GM18909 (cell line): ENCODE measurements at regions not wholly inside any gene's neighbourhood (a gene's known extent, or its start where the extent isn't known, plus 50 kb on each side); places are given as distances from the start of the nearest gene placed in this dataset.

Source experiments
- ATAC-seq: cut with Tn5 transposase; IDR thresholded peaks from one replicate; pipeline ENCODE4 v1.9.1; 2021; ENCODE audit warnings: mild to moderate bottlenecking; ENCODE audit not compliant: unreplicated experiment, poor library complexity

DNA sequence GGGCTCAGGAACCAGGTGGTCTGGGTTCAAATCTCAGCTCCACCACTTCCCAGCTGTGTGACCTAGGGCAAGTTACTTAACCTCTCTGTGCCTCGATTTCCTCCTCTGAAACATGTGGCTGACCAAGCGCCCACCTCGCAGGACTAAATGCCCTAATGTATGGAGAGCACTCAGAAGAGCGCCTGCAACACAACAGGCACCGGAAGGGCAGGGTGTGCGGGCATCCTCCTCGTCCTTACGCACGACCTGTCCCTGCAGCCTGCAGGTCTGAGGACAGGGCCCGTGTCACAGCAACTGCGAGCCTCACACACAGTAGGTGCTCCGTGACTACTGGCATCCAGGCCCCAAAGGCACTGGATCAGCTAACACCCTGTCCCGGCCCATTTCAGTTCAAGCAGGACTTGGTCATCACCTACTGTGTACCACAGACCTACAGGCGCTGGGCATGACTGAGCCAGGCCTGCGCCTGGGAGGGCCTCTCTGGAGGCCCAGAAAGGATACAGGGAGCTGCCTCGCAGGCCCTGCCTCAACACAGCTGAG, 131.5 kb downstream of the NCOR2 start:
- no peak for ATAC-seq

DNA sequence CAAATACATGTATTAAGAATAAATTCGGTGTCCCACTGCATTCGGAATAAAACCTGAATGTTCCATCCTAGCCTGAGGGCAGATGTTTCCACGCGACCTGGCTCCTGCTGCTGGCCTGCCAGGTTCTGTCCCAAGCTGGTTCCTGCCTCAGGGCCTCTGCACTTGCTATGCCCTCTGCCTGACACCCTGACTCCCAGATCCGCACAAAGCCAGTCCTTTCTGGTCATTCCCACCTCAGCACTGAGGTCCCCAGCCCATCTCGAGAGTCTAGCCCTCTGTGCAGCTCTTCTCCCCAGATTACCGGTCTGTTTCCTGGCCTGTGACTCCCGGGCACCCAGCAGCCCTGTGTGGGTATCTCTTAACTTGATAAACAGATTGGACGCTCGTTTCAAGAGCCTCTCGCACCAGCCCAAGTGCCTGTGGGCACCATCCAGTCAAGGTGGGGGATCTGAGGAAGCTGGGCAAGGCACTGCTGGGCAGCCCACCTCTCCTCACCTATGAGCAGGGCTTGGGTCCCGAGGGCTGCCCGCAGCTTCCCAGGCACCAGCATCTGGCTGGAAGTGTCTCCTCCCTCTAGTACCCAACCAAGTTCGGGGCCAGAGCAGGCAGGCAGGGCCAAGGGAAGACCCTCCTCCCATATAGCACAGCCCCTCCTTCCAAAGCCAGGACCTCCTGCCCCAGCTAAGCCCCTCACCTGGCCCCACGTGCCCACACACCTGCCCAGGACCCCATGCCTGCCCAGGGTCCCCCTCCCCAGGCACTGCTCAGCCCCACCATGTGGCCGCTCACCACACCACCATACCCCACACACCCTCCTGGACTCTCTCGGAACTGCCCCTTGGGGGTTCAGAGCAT, 132.2 kb downstream of the NCOR2 start:
- no peak for ATAC-seq

DNA sequence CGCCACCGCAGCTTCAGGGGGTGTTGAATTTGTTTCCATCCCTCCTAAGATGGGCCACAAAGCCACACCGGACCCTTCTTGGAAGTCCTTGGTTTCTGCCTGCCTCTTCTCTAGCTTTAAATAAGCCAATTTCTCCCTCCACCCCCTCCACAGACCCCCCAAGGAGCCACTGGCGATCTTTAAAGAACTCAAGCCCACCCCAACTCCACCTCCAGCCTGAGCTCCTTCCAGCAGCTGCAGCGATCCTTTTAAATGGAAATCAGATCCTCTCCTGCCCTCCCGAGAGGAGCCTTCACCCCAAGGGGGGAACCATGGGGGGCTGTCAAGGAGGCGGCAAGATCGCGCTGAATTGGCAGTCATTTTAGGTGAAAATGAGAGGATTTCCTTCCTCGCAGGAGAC, 133.1 kb downstream of the NCOR2 start:
- ATAC-seq: no peak

DNA sequence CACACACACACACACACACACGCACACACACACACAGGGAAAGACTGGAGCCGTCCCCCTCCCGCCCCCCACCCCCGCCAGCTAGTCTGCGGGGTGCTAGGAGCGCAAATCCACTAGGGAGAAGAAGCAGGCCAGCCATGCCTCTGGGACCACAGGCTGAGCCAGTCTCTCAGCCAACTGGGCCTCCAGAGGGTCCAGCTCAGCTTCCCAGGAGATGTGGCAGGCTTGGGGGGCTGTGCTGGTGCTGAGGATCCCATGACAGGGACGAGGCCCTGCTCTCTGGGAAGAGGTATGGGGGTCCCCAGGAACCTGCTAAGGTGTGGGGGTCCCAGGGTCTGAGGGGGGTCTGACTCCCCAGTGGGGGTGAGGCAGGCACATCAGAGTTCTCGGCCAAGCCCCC, 133.5 kb downstream of the NCOR2 start:
- no peak for ATAC-seq

DNA sequence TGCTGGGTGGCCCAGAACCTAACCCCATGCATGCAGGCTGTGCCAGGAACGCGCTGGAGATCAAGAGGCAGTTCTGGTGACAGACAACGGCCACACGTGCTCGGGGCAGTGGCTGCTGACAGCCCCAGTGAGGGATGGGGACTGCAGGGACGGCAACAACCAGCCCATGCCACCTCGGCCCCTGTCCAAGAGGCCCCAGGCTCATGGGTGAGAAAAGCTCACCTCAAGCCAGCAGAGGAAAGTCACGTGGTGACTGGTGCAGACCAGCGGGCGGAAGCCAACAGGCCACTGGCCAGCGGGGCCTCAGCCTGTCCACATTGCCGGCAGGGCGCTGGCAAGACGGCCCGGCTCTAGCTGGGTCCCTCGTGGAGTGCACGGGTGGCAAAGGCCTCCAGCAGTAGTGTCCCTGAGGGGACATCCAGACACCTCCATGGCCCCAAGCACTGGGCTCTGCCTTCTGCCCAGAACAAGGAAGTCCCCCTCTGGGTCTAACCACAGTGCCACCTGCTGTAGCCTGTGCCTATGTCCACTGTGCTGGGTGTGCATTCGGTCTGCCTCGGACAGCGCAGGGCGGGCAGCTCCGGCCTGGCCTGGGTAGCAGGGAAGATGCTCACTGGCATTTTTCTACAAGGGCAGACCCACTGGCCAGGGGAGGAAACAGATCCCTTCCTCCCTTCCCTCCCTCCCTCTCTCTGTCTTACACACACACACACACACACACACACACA, 134.1 kb downstream of the NCOR2 start:
- ATAC-seq: no peak

DNA sequence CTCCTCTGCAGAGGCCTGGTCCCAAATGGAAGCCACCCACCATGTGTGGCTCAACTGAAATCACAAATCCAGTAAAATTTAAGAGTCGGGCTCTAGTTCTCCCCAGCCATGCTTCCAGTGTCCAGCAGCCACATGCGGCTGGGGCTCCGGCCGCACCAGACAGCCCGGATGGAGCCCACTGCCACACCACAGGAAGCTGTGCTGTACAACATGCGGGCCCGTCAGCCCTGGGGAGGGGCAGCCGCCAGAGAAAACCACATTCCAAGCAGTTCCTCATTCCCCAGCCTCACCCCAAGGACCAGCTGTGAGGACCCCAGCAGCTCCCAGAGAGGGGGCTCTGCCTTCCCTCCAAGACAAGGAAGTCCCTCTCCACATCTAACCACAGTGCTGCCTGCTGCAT, 135.0 kb downstream of the NCOR2 start:
- ATAC-seq: no peak

DNA sequence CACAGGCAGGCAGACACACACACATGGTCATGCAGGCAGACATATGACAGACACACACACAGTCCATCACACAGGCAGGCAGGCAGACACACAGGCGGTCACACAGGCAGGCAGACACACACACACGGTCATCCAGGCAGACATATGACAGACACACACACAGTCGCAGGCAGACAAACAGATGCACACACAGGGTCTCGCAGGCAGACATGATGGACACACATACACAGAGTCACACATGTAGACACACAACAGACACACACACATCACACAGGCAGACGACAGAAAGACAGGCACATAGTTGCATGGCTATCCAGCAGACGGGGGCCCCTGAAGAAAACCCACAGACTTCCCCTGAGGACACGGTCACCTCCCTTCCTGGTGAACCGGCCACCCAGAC, 135.4 kb downstream of the NCOR2 start:
- no peak for ATAC-seq

DNA sequence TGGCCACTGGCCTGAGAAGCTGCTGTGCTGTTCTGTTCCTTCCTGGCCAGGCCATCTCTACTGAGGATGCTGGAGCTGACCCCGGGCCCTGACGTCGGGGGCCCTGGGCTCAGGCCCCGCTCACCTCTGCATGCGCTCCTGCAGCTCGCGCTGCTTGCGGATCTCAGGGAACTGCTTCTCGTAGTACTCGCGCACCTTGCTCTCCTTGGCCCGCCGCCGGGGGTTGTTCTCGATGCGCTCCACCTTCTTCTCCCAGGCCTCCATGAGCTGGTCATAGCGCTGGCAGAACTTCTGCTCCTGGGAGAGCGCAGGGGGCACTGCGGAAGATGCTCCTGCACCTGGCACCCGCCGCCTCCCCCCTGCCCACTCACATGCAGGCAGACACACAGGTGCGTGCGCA, 135.6 kb downstream of the RFLNA start:
- no peak for ATAC-seq

DNA sequence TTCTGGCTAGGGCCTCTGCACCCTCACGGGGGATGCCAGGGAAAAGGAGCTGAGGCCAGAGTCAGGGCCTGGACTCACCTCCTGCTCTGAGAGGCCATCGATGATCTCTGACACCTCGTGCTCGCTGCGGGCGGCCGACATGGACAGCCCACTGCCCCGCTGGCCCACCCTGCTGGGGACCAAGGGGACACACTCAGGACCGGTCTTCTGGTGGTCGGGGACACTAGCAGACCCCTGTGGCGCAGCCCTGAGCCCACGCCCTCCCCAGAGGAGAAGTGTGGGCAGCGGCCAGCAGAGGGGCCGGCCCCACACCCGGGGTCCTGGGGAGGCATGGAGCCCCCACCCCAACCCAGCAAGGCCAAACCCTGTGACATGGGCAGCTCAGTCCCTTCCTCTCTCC, 134.6 kb downstream of the RFLNA start:
- no peak for ATAC-seq

DNA sequence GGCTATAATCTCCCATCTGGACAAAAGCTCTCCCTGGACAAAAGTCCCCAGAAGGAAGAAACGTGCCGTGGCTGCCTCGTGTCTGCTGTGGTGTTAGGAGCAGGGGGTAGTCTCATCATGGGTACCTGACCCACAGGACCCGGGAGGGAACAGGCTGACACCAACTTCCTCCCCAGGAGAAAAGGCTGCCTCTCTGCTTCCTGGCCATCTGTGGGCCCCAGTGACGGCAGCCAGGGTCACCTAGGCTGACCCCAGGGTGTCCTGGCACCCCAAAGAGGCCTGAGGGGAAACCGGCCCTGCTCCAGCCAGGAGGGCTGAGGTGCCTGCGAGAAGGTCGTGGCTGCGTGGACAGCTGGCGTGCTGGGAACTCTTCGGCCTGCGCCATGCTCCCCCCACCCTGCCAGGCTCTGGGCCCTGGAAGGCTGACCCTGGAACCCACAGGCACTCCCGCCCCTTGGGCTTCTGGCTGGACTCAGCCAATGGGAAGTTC, 133.9 kb downstream of the RFLNA start:
- no peak for ATAC-seq

DNA sequence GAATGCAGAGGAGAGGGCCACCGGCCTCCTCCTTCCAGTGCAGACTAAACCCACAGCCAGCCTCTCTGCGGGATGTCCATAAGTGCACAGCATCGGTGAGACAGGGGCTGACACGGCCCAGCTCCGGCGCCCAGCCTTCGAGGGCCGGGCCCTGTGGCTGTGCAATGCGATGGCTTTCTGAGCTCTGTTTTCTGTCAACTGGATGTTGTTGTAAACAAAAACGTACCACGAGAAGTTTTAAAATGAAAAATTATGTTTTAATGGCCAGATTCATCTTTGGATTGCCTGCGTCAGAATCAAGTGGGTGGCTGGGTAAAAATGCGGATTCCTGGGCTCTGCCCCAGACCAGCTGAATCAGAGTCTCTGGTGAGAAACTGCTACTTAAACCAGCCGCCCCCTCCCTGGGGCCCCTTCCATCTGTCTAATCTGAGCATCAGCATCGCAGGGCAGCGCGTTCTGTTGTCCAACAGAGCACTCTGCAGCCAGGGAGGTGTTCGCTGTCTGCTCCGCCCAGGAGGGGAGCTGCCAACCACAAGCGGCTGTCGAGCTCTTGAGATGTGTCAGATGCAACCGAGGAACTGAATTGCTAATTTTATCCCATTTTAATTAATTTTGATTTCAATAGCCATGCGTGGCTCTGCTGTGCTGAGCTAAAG, 133.4 kb downstream of the RFLNA start:
- no peak for ATAC-seq

DNA sequence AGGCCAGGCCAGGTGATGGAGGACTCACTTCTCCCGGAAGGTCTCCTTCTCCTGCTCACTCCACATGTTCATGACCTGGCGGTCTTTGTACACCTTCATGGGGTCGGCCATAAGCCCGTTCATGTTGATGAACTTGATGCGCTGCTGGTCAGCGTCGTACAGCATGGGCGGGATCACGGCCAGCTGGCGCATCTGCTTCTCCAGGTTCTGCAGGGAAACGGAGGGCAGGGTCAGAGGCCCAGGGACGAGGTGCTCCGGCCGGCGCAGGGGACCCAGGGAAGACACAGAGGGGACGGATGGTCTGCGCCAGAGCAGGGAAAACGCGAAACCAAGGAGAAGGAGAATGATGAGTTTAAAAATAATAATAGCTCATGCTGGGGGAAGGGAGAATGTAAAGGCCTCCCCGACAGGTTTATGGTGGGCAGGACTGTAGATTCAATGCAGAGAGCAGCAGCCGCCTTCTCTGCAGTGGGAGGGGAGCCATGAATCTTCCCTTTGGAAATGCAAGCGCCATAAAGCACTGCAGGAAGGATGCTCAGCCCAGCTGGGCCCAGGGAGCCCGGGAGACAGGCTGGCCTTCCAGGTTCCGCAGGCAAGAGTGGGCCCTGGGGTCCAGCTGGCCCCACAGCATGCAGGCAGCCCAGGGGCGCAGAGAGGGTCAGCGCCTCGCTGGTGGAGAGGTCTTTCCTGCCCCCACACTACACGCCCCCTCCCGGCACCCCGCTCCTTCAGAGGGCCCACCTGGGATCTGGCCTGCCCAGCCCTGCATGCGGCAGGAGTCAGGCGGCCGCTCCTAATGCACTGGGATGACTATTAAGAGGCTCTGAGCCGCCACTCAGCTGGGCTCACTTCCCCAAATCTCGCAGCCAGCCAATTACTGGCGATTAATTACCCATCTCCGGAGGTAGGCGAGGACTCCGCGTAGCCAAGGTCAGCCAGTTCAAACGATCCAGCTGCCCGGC, 132.0 kb downstream of the RFLNA start:
- no peak for ATAC-seq

DNA sequence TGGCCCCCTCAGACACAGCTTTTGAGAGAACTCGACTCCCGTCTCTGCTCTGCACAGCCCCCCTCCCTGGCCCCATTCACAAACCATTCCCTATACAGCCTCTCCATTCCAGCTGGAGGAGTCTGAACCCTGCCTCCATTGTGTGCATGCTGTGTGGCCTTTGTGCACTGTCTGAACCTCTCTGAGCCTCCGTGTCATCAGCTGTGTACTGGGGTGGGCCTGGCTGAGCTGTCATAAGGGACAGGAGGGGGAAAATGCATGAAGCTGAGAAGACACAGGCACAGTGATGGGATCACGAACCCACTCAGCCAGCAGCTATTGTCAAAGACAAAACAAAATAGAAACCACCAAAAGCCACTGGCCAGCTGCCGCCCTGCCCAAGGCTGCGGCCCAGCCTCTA, 130.8 kb downstream of the RFLNA start:
- no peak for ATAC-seq

DNA sequence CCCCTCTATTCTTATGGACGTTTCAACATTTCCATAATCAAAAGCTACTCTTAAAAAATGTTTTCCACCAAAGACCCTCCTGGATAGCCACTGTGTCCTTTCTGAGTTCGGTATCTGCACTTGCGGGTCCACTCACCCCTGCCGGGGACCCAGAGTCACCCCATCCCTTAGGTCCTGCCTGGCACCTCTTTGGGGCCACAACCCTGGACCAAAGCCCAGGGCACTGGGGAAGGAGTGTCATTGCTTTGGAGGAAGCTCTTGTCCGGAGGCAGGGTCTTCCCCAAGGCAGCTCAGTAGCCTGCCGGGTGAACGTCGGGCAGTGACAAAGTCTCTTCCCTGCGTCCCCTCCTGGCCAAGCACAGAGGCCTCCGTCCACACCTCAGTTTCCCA, 129.6 kb downstream of the RFLNA start:
- ATAC-seq: no peak

DNA sequence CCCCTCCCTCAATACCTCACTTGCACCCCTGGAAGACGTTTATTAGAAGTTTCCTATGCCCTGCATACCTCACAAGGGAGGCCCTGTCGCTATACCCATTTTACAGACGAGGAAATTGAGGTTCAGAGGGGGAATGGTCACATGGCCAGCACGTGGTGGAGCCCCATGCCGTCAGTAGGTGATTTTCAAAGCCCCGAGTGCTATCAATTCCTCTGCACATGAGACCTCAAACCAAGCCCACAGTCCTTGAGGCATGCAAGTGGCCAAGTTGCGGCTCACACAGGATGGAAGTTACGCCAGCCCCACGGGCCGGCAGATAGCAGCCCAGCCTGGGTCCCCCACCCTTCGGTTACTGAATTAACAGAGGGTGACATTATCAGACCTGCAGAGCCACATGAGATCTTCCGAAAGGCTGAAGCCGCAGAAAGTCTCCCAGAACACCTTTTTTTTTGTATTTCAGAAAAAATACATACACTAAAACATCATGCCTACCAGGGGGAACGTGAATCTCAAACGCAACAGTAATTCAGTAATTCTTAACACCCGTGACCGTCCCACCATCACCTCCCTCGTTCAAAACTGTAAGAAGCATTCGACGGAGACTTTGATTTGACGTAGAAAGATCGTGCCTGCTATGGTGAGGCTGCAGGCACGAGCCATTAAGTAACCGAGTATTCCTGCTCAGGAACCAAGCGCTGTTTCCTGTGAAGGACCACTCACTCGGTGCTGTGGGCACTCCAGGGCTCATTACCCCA, 129.0 kb downstream of the RFLNA start:
- no peak for ATAC-seq

DNA sequence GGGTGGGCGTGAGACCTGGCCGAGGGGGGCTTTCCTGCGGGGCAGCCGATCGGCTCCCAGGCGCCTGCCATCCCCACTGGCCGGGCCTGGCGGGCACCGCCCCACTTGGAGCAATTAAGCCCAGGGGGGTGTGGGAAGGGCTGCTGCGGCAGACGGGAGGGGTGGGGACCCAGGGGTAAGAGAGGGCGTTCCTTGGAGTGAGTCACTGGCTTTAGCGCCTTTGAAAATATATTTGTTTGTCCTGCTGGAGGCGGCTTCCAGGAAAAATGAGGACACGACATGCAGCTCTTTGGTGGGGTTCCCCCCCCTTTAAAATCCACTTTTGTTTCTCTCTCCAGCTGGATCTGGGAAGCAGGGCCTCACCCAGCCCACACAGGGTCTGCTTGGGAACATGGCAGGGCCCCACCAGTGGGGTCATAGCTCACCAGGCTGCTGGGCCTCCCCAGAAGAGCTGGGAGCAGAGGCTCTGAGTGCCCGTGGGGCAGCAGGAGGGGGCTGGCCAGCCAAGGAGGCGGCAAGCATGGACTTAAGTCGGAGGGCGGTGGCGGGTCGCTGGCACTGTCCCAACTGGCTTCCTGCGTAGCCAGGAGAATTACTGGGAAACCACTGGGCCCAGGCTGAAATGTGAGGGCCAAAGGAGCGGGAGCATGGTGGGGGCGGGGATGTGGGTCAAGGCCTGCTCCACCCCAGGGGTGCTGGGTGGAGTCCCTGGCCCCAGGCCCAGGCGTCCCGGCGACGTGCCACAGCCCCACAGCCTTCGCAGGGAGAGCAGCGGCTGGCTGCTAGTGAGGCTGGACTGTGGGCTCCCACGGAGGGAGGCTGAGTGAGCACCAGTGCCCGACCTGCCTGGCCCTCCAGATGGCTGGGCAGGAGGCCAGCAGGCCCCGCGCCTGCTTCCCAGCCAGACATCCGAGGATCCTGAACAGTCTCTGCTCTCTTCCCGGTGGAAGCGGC, 128.0 kb downstream of the RFLNA start:
- ATAC-seq: no peak

DNA sequence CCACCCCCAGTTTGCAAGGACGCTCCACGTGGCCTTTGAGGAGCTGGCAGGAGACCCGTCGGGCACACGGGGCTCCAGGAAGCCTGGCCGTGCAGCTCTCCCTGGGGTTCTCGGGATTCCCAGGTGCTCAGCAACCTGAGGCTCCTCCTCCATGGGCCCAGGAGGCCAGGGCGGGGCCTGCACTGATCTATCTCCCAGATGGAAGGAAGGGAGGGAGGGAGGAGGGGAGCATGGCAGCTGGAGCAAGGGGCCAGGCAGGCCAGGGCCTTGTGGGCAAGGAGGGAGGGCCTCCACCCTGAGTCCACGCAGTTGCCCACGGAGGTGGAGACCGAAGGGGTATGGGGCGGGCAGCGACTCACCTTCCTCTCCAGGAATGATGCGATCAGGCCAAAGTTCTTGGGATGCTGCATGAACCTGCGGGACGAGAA, 127.3 kb downstream of the RFLNA start:
- ATAC-seq: no peak
